GM12873 (cell line): ENCODE measurements at regions not wholly inside any gene's neighbourhood (a gene's known extent, or its start where the extent isn't known, plus 50 kb on each side); places are given as distances from the start of the nearest gene placed in this dataset.

Experiments used
- CTCF ChIP-seq: IDR thresholded peaks from 2 replicates; pipeline ENCODE4 v1.5.1; 2012; ENCODE audit warnings: low read depth, mild to moderate bottlenecking, moderate library complexity, low read length, control low read depth; ENCODE audit not compliant: insufficient read depth; ENCODE audit errors: missing control alignments

GRCh38 chr18:38895560-38895959 is 1330.0 kb upstream of the CELF4 start:
- no peak for TF ChIP-seq CTCF

- no peak for TF ChIP-seq CTCF
These were observed 1322.0 kb upstream of the CELF4 start for GRCh38 chr18:38887671-38888020.

DNA sequence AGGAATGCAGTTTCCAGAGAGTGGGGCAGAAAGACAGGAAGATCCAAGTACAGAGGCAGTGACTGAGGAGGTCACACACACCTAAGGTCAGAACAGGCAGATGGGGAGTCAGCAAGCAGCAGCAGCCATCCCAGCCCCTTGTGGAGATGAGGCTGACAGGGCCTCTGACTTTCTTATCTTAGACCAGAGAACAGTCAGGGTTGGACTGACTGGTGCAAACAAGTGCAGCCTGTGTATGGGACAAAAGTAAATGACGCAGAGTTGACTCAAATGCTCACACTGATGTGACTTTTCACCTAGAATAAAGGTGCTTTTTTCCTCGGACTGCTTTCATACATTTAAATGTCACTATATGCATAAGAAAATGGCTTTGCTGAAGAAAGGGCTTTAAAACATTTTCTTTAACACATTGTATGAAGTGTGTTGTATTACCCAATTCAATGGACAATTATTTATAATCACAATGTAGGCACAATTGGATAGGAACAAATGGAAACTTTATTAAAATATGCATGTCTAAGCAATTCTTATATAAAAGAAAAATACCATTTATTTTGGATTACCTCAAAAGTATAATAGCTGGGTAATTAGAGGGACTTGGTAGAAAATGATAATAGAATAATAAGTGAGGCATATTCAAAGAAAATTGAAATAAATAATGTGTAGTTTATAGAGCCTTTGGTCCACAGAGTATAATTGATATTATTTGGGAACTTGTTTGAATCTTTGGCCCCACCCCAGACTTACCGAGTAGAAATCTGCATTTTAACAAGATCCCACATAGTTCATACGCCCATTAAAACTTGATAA is 1321.5 kb upstream of the CELF4 start:
- no peak for TF ChIP-seq CTCF

DNA sequence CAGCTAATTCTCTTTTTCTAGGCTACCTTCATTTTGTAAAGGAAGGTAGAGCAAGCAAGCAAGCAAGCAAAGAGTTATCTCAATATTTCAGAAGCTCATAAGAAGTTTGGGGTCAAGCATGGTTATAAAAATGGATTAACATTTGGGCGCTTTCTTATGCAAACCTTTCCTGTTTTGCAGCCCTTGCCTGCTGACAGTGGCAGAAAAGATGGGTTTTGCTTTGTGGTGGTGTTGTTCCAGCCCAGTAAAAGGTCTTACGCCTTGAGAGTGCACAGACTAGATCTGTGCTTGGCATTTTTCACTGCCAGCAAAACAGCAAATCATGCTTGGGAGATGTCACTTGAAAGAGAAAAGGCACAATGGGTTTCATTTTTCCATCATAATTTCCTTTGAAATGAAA is 1320.6 kb upstream of the CELF4 start:
- no peak for TF ChIP-seq CTCF

DNA sequence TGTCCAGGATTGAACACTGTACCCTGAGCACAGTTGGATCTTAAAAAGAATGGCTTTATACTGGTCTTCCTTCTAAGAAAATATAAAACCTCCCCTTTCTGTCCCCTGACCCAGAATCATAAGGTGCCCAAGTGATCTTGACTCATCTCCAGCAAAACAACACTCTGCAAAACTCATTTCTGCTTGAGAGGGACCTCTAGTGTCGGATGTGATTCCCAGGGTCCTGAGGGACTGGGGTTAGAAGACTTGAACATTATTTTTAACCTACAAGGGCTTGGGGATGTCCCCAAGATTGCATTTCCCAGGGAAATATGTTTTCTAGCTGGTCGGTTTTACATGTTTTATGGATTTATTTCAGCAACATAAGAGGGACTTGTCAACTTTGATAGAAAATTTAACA is 1318.5 kb upstream of the CELF4 start:
- TF ChIP-seq CTCF, result no peak

- TF ChIP-seq CTCF, result no peak
These were observed 1317.5 kb upstream of the CELF4 start for GRCh38 chr18:38883111-38883510.

GRCh38 chr18:38879871-38880270 is 1314.3 kb upstream of the CELF4 start:
- no peak for TF ChIP-seq CTCF

DNA sequence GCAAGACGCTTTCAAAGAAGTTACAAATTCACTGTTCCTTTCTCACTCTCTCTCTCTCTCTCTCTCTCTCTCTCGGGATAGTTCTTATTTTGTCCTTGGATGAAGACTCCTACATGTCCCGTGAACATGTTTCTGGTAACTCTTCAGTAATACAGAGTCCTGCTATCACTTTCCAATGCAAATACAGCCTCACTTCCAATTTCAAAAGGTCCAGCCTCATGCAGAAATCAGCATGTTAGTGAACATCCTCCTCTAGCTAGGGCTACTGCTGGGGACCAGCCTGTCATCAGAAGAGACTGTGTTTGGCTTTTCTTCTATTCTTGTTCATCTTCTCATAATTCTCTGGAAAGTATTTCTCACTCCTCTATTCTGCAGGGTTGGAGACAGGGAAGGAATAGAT is 1306.7 kb upstream of the CELF4 start:
- no peak for TF ChIP-seq CTCF
